ENCODE measurements at regions not wholly inside any gene's neighbourhood (a gene's known extent, or its start where the extent isn't known, plus 50 kb on each side); places are given as distances from the start of the nearest gene placed in this dataset.
A peak's percentile ranks its signal among the peaks of the same experiment; 100 is the strongest.

DNA sequence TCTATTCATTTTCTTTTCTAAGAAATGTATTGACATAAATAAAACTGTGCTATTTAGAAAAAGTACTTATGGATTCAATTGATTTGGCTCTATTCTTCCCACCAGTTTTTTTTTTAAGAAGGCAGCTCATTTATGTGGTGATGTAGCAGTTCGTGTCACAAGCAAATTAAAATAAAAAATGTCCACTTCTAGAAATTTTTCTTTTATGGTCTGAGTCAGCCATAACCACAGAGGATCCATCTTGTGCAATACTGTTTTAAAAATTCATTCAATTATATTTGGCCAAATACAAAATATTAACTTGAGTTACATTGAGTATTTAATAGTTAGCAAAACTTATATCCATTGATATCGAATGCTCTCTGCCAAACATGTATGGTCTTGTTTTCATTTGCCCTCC is 207.9 kb upstream of the FAT1 start:
- no peak overlapping the region for H3K27ac ChIP-seq (ENCODE audit: low read length)
- DNase-seq = no peak
- H3K27me3 ChIP-seq (ENCODE audit: control insufficient read depth, insufficient read depth, low read length) = no peaks in the 10 kb centered on the region
- H3K9me3 ChIP-seq (ENCODE audit: control insufficient read depth, low read depth, low read length) = peaks cover 4% of the 10 kb centered on the region
- 100% methylated on average over 1 of the region's 2 CpGs for WGBS (ENCODE audit: insufficient coverage, low lambda C conversion rate)
- peaks cover 21% of the 10 kb centered on the region for H3K4me1 ChIP-seq (ENCODE audit: control insufficient read depth, insufficient read depth, low read length)
- no peak overlapping the region for H3K4me3 ChIP-seq (ENCODE audit: low read length)
- no peaks in the 10 kb centered on the region for H3K36me3 ChIP-seq (ENCODE audit: control insufficient read depth, insufficient read depth, low read length)

DNA sequence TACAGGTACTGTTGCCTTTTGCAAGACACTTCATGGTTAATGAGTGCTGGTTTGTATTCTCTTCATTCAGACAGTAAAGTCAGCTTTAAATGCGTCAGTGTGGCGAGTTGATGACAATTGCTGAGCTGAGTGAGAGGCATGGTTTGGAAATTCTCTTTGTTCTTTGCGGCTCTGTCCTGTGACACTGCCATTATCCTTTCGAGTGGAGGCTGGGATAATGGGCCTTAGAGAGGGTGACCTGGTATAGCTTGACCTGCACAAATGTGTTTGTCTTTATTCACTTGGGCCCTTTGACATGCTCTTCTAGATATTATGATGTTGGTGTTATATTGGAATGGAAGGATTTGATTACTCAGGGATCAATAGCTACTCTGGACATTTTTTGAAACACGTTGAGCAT is 208.5 kb upstream of the FAT1 start:
- H3K4me1 ChIP-seq (ENCODE audit: control insufficient read depth, insufficient read depth, low read length) = peaks cover 21% of the 10 kb centered on the region
- no peaks in the 10 kb centered on the region for H3K36me3 ChIP-seq (ENCODE audit: control insufficient read depth, insufficient read depth, low read length)
- peaks cover 4% of the 10 kb centered on the region for H3K9me3 ChIP-seq (ENCODE audit: control insufficient read depth, low read depth, low read length)
- no peak overlapping the region for H3K4me3 ChIP-seq (ENCODE audit: low read length)
- WGBS (ENCODE audit: insufficient coverage, low lambda C conversion rate) = 100% methylated on average over 1 of the region's 5 CpGs
- no peak for DNase-seq
- no peak overlapping the region for H3K27ac ChIP-seq (ENCODE audit: low read length)
- no peaks in the 10 kb centered on the region for H3K27me3 ChIP-seq (ENCODE audit: control insufficient read depth, insufficient read depth, low read length)

DNA sequence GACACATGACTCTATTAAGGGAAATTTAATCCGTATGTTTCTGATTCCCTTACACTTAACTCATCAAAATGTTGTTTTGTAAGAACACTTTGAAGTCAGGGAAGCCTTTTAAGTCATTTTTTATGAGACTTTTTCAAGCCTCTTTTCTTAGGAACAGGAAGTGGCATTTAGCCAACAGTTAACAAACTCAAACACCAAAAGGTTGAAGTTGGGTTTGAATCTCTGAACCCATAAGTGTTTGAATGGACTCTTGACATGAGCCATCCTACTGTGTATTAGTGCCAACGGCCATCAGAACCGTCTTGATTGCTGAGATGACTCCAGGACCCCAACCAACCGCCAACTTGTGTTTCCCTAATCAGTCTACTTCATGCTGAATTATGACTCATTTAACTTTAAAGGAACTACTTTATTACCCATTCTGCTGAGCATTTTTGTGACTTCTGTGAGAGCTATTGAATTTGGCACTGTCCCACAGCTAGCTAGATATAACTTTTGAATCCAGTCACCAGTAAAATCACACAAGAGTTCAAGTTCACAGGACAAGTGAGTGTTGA is 209.1 kb upstream of the FAT1 start:
- Histone ChIP-seq H3K27me3 (ENCODE audit: control insufficient read depth, insufficient read depth, low read length) (no peaks in the 10 kb centered on the region), H3K4me3 (ENCODE audit: low read length) (no peak overlapping the region), H3K4me1 (ENCODE audit: control insufficient read depth, insufficient read depth, low read length) (peaks cover 26% of the 10 kb centered on the region), H3K9me3 (ENCODE audit: control insufficient read depth, low read depth, low read length) (peaks cover 4% of the 10 kb centered on the region), H3K27ac (ENCODE audit: low read length) (no peak overlapping the region), H3K36me3 (ENCODE audit: control insufficient read depth, insufficient read depth, low read length) (no peaks in the 10 kb centered on the region)
- 96% methylated on average over 3 of the region's 4 CpGs for WGBS (ENCODE audit: insufficient coverage, low lambda C conversion rate)
- DNase-seq = no peak

DNA sequence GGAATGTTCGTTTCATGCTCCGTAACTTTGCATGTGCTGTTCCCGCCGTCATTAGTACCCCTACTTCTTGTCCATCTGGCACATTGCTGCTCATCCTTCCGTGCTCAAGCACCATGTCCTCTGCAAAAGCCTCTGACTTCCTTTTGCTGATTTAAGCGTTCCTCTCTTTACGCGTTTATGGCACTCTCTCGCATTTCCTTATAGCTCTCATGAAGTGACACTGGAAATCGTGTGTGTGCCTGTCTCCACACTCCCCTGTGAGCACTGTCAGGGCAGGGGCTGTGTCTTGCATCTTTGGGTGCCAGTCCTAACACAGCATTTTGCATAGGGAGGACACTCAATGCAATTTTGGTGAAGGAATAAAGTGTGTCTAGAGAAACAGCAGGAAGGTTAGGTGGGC is 210.6 kb upstream of the FAT1 start:
- Histone ChIP-seq H3K4me3 (ENCODE audit: low read length) (no peak overlapping the region), H3K27me3 (ENCODE audit: control insufficient read depth, insufficient read depth, low read length) (no peaks in the 10 kb centered on the region), H3K36me3 (ENCODE audit: control insufficient read depth, insufficient read depth, low read length) (no peaks in the 10 kb centered on the region), H3K4me1 (ENCODE audit: control insufficient read depth, insufficient read depth, low read length) (peaks cover 29% of the 10 kb centered on the region), H3K9me3 (ENCODE audit: control insufficient read depth, low read depth, low read length) (peaks cover 4% of the 10 kb centered on the region), H3K27ac (ENCODE audit: low read length) (peak overlapping the region; percentile 83)
- WGBS (ENCODE audit: insufficient coverage, low lambda C conversion rate) = no CpG with 5 or more reads among the region's 10 CpGs
- DNase-seq = peak in 1 of 2 donors; percentile 56

DNA sequence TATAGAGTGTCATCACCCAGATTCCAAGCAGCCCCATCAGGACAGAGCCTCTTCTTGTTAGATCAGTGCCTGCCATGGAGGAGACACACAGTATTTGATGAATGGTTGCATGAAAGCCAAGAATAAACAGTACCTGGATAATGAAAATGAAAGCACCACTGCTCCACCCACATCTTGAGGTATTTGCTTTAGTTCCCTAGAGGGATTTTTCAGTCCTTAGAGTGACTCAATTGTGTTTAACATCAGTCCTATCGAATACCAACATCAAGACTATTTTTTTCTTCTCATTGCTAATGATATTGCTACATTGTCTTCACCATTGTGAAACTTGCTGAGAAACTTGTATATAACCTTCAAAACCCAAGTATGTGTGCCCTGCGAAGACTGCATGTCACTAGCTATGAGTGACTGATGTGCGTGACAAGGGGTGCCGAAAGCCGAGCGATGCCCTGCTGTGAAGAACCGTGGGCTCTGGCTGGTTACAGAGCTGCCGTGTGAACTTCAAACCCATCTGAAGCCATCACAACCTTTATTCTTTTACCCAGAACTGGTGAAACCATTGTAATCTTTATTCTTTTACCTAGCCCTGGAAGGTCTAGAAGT is 211.3 kb upstream of the FAT1 start:
- peaks cover 4% of the 10 kb centered on the region for H3K9me3 ChIP-seq (ENCODE audit: control insufficient read depth, low read depth, low read length)
- H3K27ac ChIP-seq (ENCODE audit: low read length) = peak overlapping the region; percentile 83
- H3K4me1 ChIP-seq (ENCODE audit: control insufficient read depth, insufficient read depth, low read length) = peaks cover 29% of the 10 kb centered on the region
- WGBS (ENCODE audit: insufficient coverage, low lambda C conversion rate) = no CpG with 5 or more reads among the region's 8 CpGs
- H3K27me3 ChIP-seq (ENCODE audit: control insufficient read depth, insufficient read depth, low read length) = no peaks in the 10 kb centered on the region
- no peaks in the 10 kb centered on the region for H3K36me3 ChIP-seq (ENCODE audit: control insufficient read depth, insufficient read depth, low read length)
- DNase-seq = peak in 1 of 2 donors; percentile 78
- no peak overlapping the region for H3K4me3 ChIP-seq (ENCODE audit: low read length)

DNA sequence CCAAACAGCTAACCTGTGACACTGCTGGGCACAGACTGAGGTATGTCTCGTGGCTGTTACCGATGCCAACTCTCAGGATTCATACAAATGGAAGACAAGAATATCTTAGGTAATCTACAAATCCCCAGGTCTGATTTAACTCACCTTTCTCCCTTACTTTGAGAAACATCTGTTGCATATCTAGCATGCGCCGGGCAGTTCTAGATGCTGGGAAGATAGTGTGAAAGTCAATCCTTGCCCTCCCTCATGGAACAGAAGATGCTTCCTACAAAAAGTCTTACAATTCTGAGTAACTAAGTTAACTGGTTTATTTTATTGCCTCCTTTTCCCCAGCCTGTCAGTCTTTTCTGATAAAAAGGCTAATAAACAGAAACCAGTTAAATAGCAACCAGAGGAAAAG is 212.2 kb upstream of the FAT1 start:
- 45% methylated on average over 2 of the region's 4 CpGs for WGBS (ENCODE audit: insufficient coverage, low lambda C conversion rate)
- no peak overlapping the region for H3K4me3 ChIP-seq (ENCODE audit: low read length)

GRCh38 chr4:186936496-186937375 is 213.1 kb upstream of the FAT1 start:
- Histone ChIP-seq H3K4me1 (ENCODE audit: control insufficient read depth, insufficient read depth, low read length) (peaks cover 29% of the 10 kb centered on the region), H3K9me3 (ENCODE audit: control insufficient read depth, low read depth, low read length) (no peaks in the 10 kb centered on the region), H3K36me3 (ENCODE audit: control insufficient read depth, insufficient read depth, low read length) (no peaks in the 10 kb centered on the region), H3K4me3 (ENCODE audit: low read length) (peak overlapping the region; percentile 2), H3K27ac (ENCODE audit: low read length) (peak overlapping the region; percentile 83), H3K27me3 (ENCODE audit: control insufficient read depth, insufficient read depth, low read length) (no peaks in the 10 kb centered on the region)
- peak; percentile 88 to 95 for DNase-seq
- WGBS (ENCODE audit: insufficient coverage, low lambda C conversion rate) = 0% methylated on average over 2 of the region's 9 CpGs

More for the DNA sequence above, 212.2 kb upstream of the FAT1 start:
- Histone ChIP-seq H3K27ac (ENCODE audit: low read length) (peak overlapping the region; percentile 83), H3K4me1 (ENCODE audit: control insufficient read depth, insufficient read depth, low read length) (peaks cover 29% of the 10 kb centered on the region), H3K9me3 (ENCODE audit: control insufficient read depth, low read depth, low read length) (no peaks in the 10 kb centered on the region), H3K27me3 (ENCODE audit: control insufficient read depth, insufficient read depth, low read length) (no peaks in the 10 kb centered on the region), H3K36me3 (ENCODE audit: control insufficient read depth, insufficient read depth, low read length) (no peaks in the 10 kb centered on the region)
- DNase-seq = peak in 1 of 2 donors; percentile 68

DNA sequence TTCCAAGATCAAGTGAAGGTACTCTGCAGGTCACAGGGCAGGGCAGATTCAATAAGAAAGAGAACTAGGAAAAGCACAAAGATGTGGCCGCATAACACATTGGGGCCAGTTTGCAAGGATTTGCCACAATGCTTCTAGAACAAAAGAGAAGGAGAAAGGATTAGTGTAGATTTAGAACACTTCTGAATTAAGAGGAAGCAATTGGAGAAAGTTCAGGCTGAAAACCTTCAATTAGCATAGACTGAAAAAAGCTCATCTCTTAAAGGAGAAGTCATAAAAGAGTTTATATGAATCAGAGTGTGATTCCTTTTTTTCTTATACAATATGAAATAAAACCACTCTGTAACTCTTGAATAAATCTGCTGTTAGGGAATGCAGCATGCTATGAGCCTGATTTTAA is 215.6 kb upstream of the FAT1 start:
- Histone ChIP-seq H3K36me3 (ENCODE audit: control insufficient read depth, insufficient read depth, low read length) (no peaks in the 10 kb centered on the region), H3K4me3 (ENCODE audit: low read length) (no peak overlapping the region), H3K27me3 (ENCODE audit: control insufficient read depth, insufficient read depth, low read length) (no peaks in the 10 kb centered on the region), H3K9me3 (ENCODE audit: control insufficient read depth, low read depth, low read length) (no peaks in the 10 kb centered on the region), H3K4me1 (ENCODE audit: control insufficient read depth, insufficient read depth, low read length) (peaks cover 44% of the 10 kb centered on the region), H3K27ac (ENCODE audit: low read length) (no peak overlapping the region)
- no CpG with 5 or more reads among the region's 1 CpG for WGBS (ENCODE audit: insufficient coverage, low lambda C conversion rate)
- no peak for DNase-seq

DNA sequence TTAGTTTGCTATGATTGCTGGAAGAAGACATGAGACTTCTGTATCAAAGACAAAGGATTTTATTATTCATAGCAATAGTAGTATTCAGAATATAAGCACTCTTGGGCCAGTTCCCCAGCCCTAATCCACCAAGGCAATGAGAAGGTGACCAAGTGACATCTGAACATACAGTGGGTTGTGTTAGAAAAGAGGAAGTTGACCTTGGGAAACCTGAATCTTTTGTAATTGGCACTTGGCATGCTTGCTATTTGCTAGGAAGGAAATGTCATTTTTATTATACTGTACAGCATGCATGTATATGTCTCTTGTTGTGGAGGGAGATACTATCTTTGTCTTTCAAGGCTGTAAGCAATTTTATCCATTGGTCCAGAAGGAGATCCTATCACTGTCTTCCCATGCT is 216.1 kb upstream of the FAT1 start:
- Histone ChIP-seq H3K36me3 (ENCODE audit: control insufficient read depth, insufficient read depth, low read length) (no peaks in the 10 kb centered on the region), H3K9me3 (ENCODE audit: control insufficient read depth, low read depth, low read length) (no peaks in the 10 kb centered on the region), H3K4me3 (ENCODE audit: low read length) (no peak overlapping the region), H3K27ac (ENCODE audit: low read length) (no peak overlapping the region), H3K27me3 (ENCODE audit: control insufficient read depth, insufficient read depth, low read length) (no peaks in the 10 kb centered on the region), H3K4me1 (ENCODE audit: control insufficient read depth, insufficient read depth, low read length) (peaks cover 38% of the 10 kb centered on the region)
- DNase-seq = no peak

- H3K4me3 ChIP-seq (ENCODE audit: low read length) = no peak overlapping the region
- no peaks in the 10 kb centered on the region for H3K36me3 ChIP-seq (ENCODE audit: control insufficient read depth, insufficient read depth, low read length)
- H3K4me1 ChIP-seq (ENCODE audit: control insufficient read depth, insufficient read depth, low read length) = peaks cover 32% of the 10 kb centered on the region
- H3K27me3 ChIP-seq (ENCODE audit: control insufficient read depth, insufficient read depth, low read length) = no peaks in the 10 kb centered on the region
- WGBS (ENCODE audit: insufficient coverage, low lambda C conversion rate) = no CpG with 5 or more reads among the region's 2 CpGs
- H3K9me3 ChIP-seq (ENCODE audit: control insufficient read depth, low read depth, low read length) = no peaks in the 10 kb centered on the region
- DNase-seq = no peak
- no peak overlapping the region for H3K27ac ChIP-seq (ENCODE audit: low read length)
Observed at GRCh38 chr4:186940476-186940875, 216.8 kb upstream of the FAT1 start.
